SH-SY5Y (cell line): ENCODE measurements at regions not wholly inside any gene's neighbourhood (a gene's known extent, or its start where the extent isn't known, plus 50 kb on each side); places are given as distances from the start of the nearest gene placed in this dataset.

Source experiments
- GATA2 ChIP-seq: IDR thresholded peaks from 2 replicates; pipeline ENCODE4 v1.6.1; 2011; ENCODE audit warnings: mild to moderate bottlenecking, low read depth, low read length
- GATA3 ChIP-seq: IDR thresholded peaks from 2 replicates; pipeline ENCODE4 v1.6.1; 2011; ENCODE audit warnings: low read depth, mild to moderate bottlenecking, low read length, moderate library complexity

- TF ChIP-seq GATA3 (no peak), GATA2 (no peak)
These were observed 79.0 kb upstream of the OGFRL1 start for GRCh38 chr6:71209626-71210025.
